HepG2 (cell line): ENCODE measurements at regions not wholly inside any gene's neighbourhood (a gene's known extent, or its start where the extent isn't known, plus 50 kb on each side); places are given as distances from the start of the nearest gene placed in this dataset.
"Not testable (repeated sequence)": the region's sequence is repeated elsewhere in the genome, so short reads cannot be mapped to it uniquely, and the experiment has no call there.

ENCODE experiments used
- ATAC-seq: fragments of 200-7000 bp; cut with Tn5 transposase; 3 replicates; pipeline ENCODE4 v1.9.1; 2020; ENCODE audit warnings: mild to moderate bottlenecking, moderate library complexity
- BruUV-seq: library from RNA; stranded (reverse); fragments of 400-500 nt; replicated peaks from 2 replicates; lab custom pipeline; 2021; lab: Mats Ljungman, UMichigan
- CTCF ChIA-PET: fragments of 300-600 bp; formaldehyde crosslinking; extraction: SDS; loops from one replicate; lab custom pipeline; 2021; ENCODE audit warnings: low total read pairs, inconsistent platforms, low intra/inter-chr PET ratio; lab: Yijun Ruan, JAX
- POLR2A ChIA-PET: fragments of 350-600 bp; sonication (Branson Sonifier 250); formaldehyde crosslinking; loops from one replicate; lab custom pipeline; 2020; ENCODE audit warnings: antibody characterized with exemption, inconsistent platforms; lab: Yijun Ruan, JAX
- DNase-seq: peaks from one replicate; pipeline ENCODE4 v3.0.0-alpha.2; 2015; ENCODE audit warnings: low spot score
- FAIRE-seq: peaks from 3 replicates; lab custom pipeline; 2011; peaks lifted over from hg19 to GRCh38; lab: Jason Lieb, UNC
- H2AFZ ChIP-seq: one replicate; pipeline ENCODE4 v1.6.1; 2011; ENCODE audit warnings: low read length, inconsistent platforms
- H3K27ac ChIP-seq: fragments of 300-600 bp; 3 replicates; pipeline ENCODE4 v1.8.0; 2011; ENCODE audit warnings: mixed run types, mild to moderate bottlenecking, mixed read lengths, low read length, inconsistent platforms; ENCODE audit not compliant: insufficient read depth; ENCODE audit errors: extremely low read length
- H3K27me3 ChIP-seq, 2 experiments: fragments of 200-600 bp in 1 of 2; 2 replicates in 1 of 2; 3 replicates in 1 of 2; pipeline versions ENCODE4 v1.6.0 to v1.8.0; 2011; ENCODE audit warnings: low read length in 2 of 2, mild to moderate bottlenecking in 2 of 2, moderate library complexity in 2 of 2, inconsistent platforms in 1 of 2; ENCODE audit not compliant: insufficient read depth in 2 of 2, control insufficient read depth in 1 of 2
- H3K36me3 ChIP-seq, 2 experiments: fragments of 200-600 bp in 1 of 2; replicated peaks in 1 of 2; 2 replicates in 1 of 2; 3 replicates in 1 of 2; pipeline versions ENCODE4 v1.5.1 to v1.8.0; 2011; ENCODE audit warnings: low read length in 2 of 2, inconsistent platforms in 1 of 2; ENCODE audit not compliant: insufficient read depth in 2 of 2, control insufficient read depth in 1 of 2
- H3K4me1 ChIP-seq: 2 replicates; pipeline ENCODE4 v1.5.1; 2012; ENCODE audit warnings: low read length, inconsistent platforms; ENCODE audit not compliant: insufficient read depth
- H3K4me2 ChIP-seq: 2 replicates; pipeline ENCODE4 v1.6.0; 2011; ENCODE audit warnings: low read depth, low read length, inconsistent platforms
- H3K4me3 ChIP-seq, 3 experiments: fragments of 200-600 bp in 1 of 3; sonication (generic), shearing (Covaris generic) in 1 of 3; replicated peaks in 1 of 3; 2 replicates each; pipeline ENCODE4 v1.5.1; 2011 to 2016; ENCODE audit warnings: low read length in 3 of 3, inconsistent platforms in 2 of 3, low read depth in 2 of 3, mild to moderate bottlenecking in 2 of 3, control low read depth in 1 of 3, mixed read lengths in 1 of 3; ENCODE audit not compliant: insufficient read depth in 1 of 3
- H3K79me2 ChIP-seq: one replicate; pipeline ENCODE4 v1.6.1; 2011; ENCODE audit warnings: low read length, inconsistent platforms; ENCODE audit not compliant: insufficient read depth
- H3K9ac ChIP-seq: 2 replicates; pipeline ENCODE4 v1.6.0; 2011; ENCODE audit warnings: mild to moderate bottlenecking, low read depth, low read length, inconsistent platforms; ENCODE audit not compliant: insufficient read depth
- H3K9me3 ChIP-seq: 2 replicates; pipeline ENCODE4 v1.5.1; 2012; ENCODE audit warnings: mild to moderate bottlenecking, low read length
- H4K20me1 ChIP-seq: 2 replicates; pipeline ENCODE4 v1.6.0; 2011; ENCODE audit warnings: inconsistent platforms, mild to moderate bottlenecking, low read length, moderate library complexity; ENCODE audit not compliant: insufficient read depth
- RNF2 ChIP-seq: fragments of 450-650 bp; conservative IDR thresholded peaks from 2 replicates; pipeline ENCODE4 v1.6.1; 2016; ENCODE audit warnings: low read depth
- SP2 ChIP-seq: sonication (generic); formaldehyde crosslinking; IDR thresholded peaks from 2 replicates; pipeline ENCODE4 v1.5.1; 2020; ENCODE audit warnings: mild to moderate bottlenecking, missing genetic modification reagents
- ZNF24 ChIP-seq: fragments of 450-650 bp; IDR thresholded peaks from 2 replicates; pipeline ENCODE4 v1.6.1; 2017; ENCODE audit warnings: antibody characterized with exemption, mild to moderate bottlenecking
- ZNF275 ChIP-seq: sonication (generic); formaldehyde crosslinking; IDR thresholded peaks from 2 replicates; pipeline ENCODE4 v1.8.0; 2022; ENCODE audit warnings: missing genetic modification reagents, mild to moderate bottlenecking, inconsistent platforms, borderline replicate concordance
- ZNF468 ChIP-seq: sonication (generic); formaldehyde crosslinking; IDR thresholded peaks from 2 replicates; pipeline ENCODE4 v1.8.0; 2022; ENCODE audit warnings: mild to moderate bottlenecking, moderate library complexity, missing genetic modification reagents
- ZNF619 ChIP-seq: sonication (generic); formaldehyde crosslinking; IDR thresholded peaks from 2 replicates; pipeline ENCODE4 v1.4.0; 2020; ENCODE audit warnings: mild to moderate bottlenecking, missing genetic modification reagents
- ZNF775 ChIP-seq: sonication (generic); formaldehyde crosslinking; IDR thresholded peaks from 2 replicates; pipeline ENCODE4 v1.4.0; 2020; ENCODE audit warnings: missing genetic modification reagents, mild to moderate bottlenecking, moderate library complexity, borderline replicate concordance
- WGBS: methylation state at CpG from one replicate; pipeline ENCODE4 v1.1.6; 2017; ENCODE audit warnings: low lambda C conversion rate; 5-methylcytosine and 5-hydroxymethylcytosine counted together
- in situ Hi-C: cut with HindIII; loops from 2 replicates; pipeline ENCODE4 v1.10.0; 2017; ENCODE audit warnings: low pct_unique_long_range_greater_than_20kb; ENCODE audit not compliant: extremely low pct_ligation_motif_present
- intact Hi-C: fragments of 100-400 bp; cut with micrococcal nuclease; formaldehyde crosslinking; loops from one replicate; pipeline ENCODE4 v1.10.0; 2022; ENCODE audit not compliant: unreplicated experiment

DNA sequence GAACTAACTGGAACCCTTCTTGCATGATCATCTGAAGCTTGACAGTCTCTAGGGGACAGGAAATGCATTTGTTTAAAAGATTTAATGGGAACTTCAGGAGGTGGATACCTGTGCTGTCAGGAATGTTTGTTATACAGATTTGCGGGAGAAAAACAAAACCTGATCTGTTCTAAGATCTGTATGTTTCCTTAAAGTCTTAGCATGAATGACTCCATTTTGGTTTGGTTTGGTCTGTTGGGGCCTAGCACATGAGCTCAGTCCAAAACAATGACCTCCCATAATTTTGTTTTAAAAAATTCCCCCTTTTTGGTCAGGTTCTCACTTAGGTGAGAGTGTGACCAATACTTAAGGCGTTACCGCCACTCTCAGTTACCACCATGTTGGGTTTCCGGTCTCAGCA lies 138.7 kb downstream of the AKR1D1 start:
- ChIA-PET POLR2A (no interaction called here), CTCF (no interaction called here)
- Histone ChIP-seq H3K27me3 (no peaks in the 10 kb centered on the region), H2AFZ (no peak overlapping the region), H3K9me3 (peaks cover 3% of the 10 kb centered on the region; the same call in 1 of the 2 replicates), H3K36me3 (no peaks in the 10 kb centered on the region), H3K9ac (no peak overlapping the region), H3K4me2 (no peak overlapping the region), H3K4me3 (no peak overlapping the region), H3K4me1 (peaks cover 22% of the 10 kb centered on the region), H3K27ac (no peak overlapping the region), H3K79me2 (no peaks in the 10 kb centered on the region), H4K20me1 (no peaks in the 10 kb centered on the region)
- no peak for FAIRE-seq
- no peak for DNase-seq
- intact Hi-C loops, result no loop called here
- no TSS peak for BruUV-seq
- 98% methylated on average over 4 of the region's 4 CpGs for WGBS
- no peak for ATAC-seq
- no peak for TF ChIP-seq ZNF275 (CRISPR knock-in tag)
- TF ChIP-seq RNF2, result no peak
- no peak for TF ChIP-seq ZNF619 (CRISPR knock-in tag)
- no peak for TF ChIP-seq SP2 (CRISPR knock-in tag)
- no peak for TF ChIP-seq ZNF775 (CRISPR knock-in tag)
- TF ChIP-seq ZNF468, result no peak
- TF ChIP-seq ZNF24, result no peak
- in situ Hi-C loops, result no loop called here

DNA sequence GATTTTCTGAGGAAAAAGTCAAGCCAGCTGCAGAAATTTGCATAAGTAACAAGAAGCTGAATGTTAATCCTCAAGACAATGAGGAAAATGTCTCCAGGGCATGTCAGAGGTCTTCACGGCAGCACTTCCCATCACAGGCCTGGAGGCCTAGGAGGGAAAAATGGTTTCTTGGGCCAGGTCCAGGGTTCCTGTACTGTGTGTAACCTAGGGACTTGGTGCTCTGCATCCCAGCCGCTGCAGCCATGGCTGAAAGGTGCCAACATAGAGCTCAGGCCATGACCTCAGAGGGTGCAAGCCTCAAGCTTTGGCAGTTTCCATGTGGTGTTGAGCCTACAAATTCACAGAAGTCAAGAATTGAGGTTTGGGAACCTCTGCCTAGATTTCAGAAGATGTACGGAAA lies 144.1 kb downstream of the AKR1D1 start:
- peaks cover 18% of the 10 kb centered on the region for H3K4me1 ChIP-seq
- H3K9me3 ChIP-seq, result peaks cover 21% of the 10 kb centered on the region
- H2AFZ ChIP-seq, in situ Hi-C loops, H3K79me2 ChIP-seq, H3K27ac ChIP-seq, H3K36me3 ChIP-seq, H3K4me2 ChIP-seq, DNase-seq, H3K27me3 ChIP-seq, intact Hi-C loops, H4K20me1 ChIP-seq, H3K4me3 ChIP-seq, BruUV-seq, ATAC-seq, H3K9ac ChIP-seq, POLR2A ChIA-PET, FAIRE-seq, CTCF ChIA-PET: not testable (repeated sequence)
- WGBS, result 87% methylated on average over 3 of the region's 3 CpGs
